ENCODE measurements at regions not wholly inside any gene's neighbourhood (a gene's known extent, or its start where the extent isn't known, plus 50 kb on each side); places are given as distances from the start of the nearest gene placed in this dataset.

DNA sequence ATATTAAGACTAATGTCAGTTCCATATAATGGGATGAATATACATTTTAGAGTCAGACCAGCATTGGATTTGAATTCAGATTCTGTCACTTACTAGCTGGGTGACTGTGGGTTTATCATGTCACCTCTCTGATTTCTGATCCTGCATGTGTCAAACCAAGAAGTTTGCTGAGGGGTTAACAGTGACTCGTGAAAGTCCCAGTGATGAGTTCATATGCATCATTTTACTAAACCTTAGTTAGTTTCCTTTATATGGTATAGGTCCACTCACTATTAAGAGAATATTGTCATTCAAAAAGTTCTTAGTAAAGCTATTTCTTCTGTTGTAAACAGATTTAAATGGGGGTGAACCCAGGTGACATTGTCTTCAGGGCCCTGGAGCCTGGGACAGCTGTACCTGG lies 102.3 kb downstream of the ZNF621 start:
- TF ChIP-seq, protein P1, sequence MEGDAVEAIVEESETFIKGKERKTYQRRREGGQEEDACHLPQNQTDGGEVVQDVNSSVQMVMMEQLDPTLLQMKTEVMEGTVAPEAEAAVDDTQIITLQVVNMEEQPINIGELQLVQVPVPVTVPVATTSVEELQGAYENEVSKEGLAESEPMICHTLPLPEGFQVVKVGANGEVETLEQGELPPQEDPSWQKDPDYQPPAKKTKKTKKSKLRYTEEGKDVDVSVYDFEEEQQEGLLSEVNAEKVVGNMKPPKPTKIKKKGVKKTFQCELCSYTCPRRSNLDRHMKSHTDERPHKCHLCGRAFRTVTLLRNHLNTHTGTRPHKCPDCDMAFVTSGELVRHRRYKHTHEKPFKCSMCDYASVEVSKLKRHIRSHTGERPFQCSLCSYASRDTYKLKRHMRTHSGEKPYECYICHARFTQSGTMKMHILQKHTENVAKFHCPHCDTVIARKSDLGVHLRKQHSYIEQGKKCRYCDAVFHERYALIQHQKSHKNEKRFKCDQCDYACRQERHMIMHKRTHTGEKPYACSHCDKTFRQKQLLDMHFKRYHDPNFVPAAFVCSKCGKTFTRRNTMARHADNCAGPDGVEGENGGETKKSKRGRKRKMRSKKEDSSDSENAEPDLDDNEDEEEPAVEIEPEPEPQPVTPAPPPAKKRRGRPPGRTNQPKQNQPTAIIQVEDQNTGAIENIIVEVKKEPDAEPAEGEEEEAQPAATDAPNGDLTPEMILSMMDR (optimal IDR thresholded peaks at IDR 0.05 in 1 of 3, IDR thresholded peaks at IDR 0.05 in 1 of 3, conservative IDR thresholded peaks at IDR 0.05 in 1 of 3; ENCODE audit: extremely low read depth in 1 of 3, insufficient read depth in 2 of 3, low read length in 3 of 3): no peak
- TF ChIP-seq EZH2 (IDR thresholded peaks at IDR 0.05; ENCODE audit: low read length): no peak

All from keratinocyte (primary cell).